DMS53 (cell line): ENCODE measurements at regions not wholly inside any gene's neighbourhood (a gene's known extent, or its start where the extent isn't known, plus 50 kb on each side); places are given as distances from the start of the nearest gene placed in this dataset.
A peak's percentile ranks its signal among the peaks of the same experiment; 100 is the strongest.
"Not testable (repeated sequence)": the region's sequence is repeated elsewhere in the genome, so short reads cannot be mapped to it uniquely, and the experiment has no call there.

Experiments
- DNase-seq: peaks from one replicate; lab custom pipeline; 2025; lab: John Stamatoyannopoulos, UW

DNA sequence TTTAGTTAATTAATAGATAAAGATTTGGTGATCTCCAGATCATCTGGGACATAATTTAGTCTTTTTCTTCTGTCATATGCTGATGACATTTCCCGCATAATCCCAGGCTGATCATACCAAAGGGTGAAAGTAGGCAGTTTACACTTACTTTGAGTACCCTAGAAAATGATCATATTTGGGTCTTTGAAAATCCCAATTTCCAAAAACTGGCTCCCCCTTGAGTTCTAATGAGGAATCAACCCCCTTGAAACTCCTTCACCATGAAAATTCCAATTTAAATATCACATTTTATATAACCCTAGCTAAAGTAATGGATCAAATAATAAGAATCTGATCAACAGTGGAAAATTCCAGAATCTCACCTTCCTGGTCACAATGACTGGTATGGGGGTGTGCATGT lies 223.4 kb downstream of the NAF1 start:
- no peak for DNase-seq

DNA sequence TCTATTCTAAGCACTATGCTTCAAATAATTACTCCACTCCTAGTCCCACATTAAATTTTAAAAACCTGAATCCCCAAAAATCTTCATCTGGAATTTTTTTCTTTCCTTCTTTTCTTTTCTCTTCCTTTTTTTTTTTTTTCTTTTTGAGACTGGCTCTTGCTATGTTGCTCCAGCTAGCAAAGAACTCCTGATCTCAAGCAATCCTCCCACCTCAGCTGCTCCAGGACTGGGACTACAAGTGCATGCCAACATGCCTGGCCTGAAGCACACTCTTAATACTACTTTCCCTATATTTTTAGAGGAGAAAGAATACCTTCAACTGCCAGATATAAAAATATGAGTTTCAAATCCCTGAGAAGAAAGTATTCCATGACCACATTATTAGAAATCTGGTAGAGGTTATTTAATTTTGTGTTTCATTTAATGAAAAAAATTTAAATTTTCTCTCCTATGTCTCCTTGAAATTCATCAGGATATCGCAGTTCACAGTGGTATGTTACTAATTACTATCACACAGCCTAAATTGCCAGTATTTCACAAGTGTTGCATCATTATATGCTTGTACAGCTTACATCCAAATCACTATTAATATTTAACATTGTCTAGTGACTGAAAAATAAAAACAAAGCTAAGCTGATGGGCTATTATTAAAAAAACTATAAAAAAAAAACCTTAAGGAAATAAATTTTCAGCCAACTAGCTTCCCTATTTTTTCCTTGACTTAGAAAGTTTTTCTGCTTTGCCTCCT lies 227.8 kb downstream of the NAF1 start:
- no peak for DNase-seq

DNA sequence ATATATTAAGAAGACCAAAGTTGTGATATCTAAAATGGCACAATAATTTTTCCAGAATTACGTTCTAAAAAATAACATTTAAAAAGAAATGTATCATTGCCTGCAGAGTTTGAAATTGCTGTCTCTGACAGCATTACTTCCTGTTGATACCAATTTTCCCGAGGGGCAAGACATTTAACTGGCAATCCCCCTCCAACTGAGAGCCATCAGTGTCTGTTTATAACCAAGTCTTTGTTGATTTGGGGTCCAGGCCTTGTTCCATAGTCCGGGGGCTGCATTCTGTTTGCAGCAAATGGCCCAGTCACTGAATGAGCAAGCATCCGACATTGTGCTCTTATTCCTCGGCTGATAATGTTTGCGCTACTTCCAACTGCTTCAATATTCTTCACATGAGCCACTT lies 231.5 kb downstream of the NAF1 start:
- no peak for DNase-seq

DNA sequence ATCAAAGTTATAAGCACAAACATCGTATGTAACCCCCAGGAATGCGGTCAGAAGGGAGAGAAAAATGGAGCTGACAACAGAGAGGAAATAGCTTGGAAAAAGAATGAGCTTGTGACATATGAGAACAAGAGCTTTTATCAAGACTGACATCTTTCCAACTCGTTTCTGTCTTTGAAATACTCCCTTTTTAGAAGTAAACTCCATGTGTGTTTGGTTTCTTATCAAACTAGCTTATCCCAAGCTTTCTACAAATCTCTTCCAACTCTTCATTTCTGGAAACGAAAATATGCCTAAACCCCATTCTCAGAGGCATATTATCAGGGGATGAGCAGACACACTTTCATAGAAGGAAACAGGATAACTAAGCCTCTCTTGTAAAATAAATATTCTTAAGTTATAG lies 235.4 kb downstream of the NAF1 start:
- no peak for DNase-seq

DNA sequence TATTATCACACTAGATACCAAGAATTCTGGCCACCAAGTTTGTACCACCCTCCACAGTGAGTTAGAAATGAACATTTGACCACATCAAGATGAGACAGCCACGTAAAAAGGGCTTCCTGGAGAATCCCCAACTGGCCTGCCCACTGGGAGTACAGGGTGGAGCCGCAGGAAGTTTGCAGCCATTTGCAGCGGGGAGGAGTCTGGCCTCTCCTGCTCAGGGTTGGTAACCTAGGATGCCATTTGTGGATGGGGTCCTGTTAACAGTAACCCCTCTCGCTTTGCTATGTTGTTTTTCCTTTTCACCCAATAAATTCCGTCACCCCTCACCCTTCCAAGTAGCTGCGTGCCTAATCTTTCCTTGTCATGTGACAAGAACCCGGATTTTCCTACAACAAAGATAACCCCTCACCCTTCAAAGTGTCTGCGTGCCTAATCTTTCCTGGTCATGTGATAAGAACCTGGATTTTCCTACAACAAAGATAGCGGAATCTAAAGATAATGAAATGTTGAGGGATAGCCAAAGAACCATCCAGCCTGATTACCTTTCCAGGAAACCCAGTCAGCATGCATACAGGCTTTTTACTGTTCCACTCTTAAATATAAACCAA lies 245.4 kb downstream of the NAF1 start:
- DNase-seq = no peak

DNA sequence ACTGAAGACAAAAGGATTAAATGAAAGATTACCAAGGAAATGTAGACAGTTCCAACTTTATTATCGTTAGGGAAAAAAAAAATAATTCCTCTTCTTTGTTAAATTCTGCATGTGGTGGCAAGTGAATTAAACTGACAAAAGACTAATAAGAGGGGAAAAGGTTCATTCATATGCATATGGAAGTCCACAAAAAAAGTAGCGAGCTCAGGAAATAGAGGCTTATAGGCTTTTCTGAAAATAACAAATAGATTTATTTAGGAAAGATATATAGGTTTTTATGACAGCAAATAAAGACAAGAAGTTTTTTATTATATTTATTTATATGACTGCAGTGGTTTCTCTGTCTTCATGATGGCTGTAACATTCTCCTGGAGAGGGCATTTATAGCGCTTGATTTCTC lies 246.0 kb downstream of the NAF1 start:
- no peak for DNase-seq

DNA sequence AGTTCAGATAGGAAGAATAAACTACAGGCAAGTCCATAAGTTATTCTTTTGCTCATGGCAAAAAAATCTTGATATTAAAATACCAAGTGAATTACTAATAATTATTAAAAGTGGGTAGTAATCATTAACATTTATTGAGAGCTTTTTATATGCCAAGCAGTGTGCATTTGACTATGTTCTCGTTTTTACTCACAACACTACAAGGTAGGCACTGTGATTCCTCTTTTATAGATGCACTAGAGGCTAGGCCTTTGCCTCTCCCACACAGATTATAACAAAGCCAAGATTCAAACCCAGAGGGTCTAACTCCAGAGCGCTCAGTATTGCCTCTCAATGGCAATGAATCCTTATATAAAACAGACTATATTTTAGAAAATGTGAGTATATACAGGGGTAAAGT lies 254.2 kb downstream of the NAF1 start:
- DNase-seq = no peak

DNA sequence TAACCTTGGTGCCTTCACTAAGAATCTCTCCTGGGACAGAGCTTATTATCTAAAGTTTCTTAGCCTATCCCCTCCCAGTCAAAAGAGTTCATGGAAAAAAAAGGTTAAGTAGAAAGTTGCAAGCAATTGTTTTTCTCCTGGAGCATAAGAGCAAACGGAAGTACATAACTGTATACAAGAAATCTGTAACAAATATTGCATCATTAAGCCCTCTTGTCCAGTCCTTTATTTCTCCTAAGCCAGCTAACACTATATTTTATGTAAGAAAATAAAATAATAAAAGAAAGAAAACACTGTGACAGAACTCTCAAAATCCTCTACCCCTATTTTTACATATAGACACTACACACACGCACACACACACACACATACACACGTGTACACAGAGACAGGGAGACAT lies 255.3 kb downstream of the NAF1 start:
- no peak for DNase-seq

DNA sequence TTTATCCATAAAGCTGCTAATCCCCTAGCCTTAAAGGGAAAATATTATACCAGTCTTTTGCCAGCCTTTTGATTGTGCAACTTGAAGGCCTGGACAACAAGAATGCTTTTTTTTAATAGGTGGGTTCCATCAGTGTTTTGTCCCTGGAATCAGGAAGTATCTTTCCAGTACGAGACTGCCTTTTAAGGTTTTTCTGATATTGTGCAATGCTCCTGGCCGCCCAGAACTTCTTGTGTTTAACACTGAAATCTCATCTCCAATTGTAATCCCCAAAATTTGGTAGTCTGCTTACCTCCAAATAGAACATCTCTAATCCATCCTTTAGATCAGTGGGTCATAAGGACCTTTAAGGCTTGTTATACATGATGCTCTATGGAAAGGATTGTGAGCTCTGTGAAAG lies 256.7 kb downstream of the NAF1 start:
- no peak for DNase-seq

DNA sequence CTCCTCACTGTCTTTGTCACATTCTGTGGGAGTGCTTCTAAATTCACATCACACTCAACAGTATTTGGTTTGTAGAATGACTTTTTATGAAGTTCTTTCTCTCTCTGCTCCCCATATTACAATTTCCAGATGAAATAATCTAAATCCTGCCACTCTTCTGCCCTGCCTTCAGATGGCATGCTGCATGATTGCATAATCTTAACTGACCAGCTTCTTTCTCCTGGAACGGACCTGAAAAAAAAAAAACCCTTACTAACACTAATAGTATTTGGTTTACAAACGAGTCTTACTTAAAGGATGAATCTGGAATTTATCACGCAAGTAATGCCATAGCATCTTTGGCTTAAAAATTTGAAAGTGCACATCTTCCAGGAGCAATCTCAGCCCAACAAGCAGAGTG lies 272.3 kb downstream of the NAF1 start:
- DNase-seq = no peak

DNA sequence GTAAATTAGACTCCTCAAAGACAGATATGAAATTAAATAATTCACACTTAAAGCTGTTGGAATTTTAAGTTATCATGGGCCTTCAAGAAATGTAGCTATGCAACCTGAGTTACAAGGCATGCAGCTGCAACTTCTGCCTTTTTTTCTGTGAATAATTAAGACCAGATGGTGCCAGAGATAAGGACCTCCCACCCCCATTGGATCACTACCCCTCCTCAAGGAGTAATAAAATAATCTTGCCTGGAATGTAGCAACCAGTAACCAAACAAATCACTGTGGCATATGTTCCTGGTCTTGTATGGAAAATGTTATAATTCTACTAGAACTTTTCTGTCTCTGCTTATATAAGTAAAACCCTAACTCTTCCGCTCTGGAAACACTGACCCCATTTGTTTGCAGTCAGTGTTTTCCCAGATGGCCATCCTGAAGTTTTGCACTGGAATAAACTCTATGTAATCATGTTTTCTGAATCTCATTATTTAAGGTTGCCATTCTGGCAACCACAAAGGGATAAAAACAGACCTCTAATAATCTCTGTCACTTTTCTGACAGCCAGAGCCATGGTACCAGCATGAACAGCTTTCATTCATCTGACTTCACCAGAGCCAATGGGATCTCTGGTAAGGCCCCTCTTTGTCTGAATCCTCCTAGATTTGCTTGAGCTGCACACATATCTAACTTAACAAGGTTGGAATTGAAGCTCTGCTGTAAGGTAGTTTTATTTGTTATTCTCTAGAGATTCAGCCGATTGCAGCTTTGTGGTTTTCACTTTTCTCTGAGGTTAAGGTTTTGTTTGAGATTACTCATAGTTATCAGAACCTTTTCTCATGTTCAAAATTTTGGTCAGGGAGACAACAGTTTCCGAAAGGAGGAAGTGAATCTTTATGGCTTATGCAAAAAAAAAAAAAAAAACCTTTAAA lies 274.6 kb downstream of the NAF1 start:
- DNase-seq = no peak

DNA sequence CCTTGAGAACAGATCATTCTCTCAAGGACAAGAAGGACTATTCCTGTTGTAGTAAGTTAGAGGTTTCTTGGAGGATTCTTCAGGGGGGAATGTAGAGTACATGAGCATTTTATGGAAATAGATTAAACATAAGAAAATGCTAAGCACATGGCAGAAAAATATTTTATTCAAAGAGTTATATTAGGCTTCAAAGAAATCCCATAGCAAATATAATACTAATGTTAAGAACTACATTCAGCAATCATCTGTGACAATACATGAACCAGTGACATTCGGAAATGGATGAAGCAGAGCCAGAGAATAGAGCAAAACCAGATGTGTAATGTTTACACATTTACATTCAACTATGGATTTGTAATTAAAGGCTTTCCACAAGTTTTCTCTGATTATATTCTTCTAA lies 288.6 kb downstream of the NAF1 start:
- DNase-seq = no peak

DNA sequence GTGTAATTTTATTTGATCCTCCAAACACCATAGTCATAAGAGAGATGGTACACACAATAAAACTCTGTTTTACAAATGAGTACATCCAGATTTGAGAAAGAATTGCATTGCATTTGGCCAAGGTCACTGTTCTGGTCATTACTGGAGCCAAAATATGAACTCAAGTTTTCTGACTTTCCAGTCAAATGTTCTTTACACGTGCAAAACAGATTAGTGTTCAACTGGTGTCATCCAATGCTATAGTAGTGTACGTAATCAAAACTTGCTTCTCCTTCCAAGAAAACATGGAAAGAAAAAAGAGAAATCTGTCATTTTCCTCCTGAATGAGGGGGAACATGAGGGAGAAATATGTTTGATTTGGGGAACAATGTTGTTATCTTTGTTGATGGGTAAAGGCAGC lies 291.9 kb downstream of the NAF1 start:
- no peak for DNase-seq

DNA sequence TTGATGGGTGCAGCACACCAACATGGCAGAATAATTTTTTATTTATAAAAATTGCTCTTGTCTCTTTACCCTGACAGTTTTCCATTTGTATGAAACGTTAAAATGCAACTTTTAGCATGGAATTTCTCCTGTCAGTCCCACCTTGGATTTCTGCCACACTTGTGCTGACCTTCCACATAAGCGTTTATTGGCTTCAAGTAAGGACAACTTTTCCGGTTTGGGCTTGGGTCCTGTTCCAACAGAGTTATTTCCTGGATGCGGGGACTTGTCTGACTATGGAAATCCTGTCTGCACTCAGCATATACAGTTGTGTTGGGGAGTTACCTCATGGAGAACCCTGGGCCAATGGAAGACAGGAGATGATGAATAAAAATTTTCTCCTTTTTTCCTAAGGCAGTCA lies 294.7 kb downstream of the NAF1 start:
- DNase-seq = no peak

DNA sequence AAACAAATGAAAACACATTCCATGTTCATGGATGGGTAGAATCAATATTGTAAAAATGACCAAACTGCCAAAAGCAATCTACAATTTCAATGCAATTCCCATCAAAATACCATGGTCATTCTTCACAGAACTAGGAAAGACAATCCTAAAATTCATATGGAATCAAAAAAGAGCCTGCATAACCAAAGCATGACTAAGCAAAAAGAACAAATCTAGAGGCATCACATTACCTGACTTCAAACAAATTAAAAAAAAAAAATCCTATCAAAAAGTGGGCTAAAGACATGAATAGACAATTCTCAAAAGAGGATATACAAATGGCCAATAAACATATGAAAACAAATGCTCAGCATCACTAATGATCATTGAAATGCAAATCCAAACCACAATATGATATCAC lies 297.5 kb downstream of the NAF1 start:
- no peak for DNase-seq

DNA sequence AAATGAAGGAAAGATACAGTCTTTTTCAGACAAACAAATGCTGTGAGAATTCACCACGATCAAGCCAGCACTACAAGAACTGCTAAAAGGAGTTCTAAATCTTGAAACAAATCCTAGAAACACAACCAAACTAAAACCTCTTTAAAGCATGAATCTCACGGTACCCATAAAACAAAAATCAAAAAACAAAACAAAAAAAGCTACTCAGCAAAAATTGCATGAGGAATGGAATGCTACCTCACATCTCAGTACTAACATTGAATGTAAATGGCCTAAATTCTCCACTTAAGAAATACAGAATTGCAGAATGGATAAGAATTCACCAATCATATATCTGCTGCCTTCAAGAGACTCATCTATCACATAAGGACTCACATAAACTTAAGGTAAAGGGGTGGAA lies 300.1 kb downstream of the NAF1 start:
- no peak for DNase-seq

DNA sequence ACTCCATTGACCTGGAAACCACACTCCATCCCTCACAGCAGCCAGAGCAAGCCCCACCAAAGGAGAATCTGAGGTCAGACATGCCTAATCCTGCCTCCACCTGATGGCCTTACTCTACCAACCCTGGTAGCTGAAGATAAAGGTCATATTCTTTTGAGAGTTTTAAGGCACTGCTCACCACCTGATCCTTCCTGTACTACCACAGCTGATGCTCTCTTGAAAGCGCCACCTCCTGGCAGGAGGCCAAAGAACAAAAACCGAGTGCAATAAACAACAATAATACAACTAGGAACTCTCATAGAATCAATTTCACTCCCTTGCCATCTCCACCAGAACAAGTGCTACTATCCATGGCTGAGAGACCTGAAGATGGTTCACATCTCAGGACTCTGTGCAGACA lies 301.6 kb downstream of the NAF1 start:
- peak; percentile 4 for DNase-seq

DNA sequence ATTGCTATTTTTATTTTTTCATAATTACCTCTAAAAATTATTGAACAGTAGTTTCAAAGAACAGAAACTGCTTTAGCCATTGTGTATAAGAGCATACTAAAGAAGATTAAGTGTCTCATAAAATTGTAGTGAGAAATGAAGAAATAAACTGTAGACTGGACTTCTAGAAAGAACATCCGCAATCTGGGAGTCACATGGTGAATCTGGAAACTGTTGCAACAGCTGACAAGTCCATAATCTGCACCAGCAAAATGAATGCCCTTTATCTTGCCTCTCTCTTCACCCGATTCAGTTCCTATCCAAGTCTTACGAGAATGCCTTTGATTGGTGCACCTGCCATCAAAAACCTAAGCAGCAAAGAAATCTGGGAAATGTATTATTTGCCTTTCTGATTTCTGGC lies 312.9 kb downstream of the NAF1 start:
- DNase-seq = no peak

DNA sequence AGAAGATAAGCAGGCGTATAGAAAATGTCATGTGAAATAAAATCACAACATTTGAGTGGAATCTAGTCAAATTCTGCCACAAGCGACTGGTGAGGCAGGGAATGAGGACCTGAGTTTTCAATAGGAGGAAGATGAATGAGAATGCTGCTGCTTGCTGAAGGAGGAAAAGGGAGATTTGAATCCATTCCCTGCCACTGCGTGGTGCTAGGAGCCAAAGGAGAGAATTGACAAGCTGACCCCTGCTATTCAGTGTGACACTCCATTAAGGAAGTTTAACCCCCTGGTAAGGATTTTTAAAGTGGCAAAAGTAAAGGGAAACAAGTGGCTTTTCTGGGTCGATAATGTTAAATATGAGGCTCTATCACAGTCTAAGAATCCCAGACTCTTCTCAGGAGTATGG lies 314.0 kb downstream of the NAF1 start:
- no peak for DNase-seq

DNA sequence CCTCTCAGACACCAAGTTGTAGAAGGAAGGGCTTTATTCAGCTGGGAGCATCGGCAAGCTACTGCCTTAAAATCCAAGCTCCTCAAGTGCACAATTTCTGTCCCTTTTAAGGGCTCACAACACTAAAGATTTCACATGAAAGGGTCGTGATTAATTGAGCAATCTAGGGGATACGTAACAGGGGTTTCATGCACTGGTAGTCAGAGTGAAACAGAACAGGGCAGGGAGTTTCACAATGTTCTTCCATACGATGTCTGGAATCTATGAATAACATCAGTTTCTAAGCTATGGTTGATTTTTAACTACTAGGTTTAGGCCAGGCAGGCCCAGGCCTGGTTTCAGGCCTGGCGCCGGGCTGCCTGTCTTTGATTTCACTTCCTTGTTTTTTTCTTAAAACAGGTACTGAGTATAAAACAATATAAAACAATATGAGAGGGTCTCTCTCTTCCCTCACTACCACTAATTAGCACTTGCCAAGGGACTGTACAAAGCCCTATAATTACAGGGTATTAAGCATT lies 315.4 kb downstream of the NAF1 start:
- not testable (repeated sequence) for DNase-seq

DNA sequence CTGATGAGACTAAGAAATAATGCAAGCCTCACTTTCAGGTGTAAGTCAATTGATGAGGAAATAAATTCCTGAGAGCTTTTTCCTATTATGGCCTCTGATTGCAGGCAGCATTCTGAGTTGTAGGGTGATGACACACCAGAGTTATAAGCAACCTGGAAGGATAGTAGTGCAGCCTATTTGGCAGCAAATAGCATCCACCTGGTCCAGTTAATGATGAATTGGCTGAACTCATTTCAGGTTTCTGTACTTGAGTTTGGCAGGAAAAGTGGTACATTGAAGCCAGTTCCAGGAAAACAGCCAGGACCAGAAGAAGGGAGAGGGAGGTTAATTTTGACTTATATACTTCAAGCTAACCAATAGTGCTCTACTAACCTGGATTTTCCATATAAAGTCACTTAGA lies 316.8 kb downstream of the NAF1 start:
- no peak for DNase-seq

DNA sequence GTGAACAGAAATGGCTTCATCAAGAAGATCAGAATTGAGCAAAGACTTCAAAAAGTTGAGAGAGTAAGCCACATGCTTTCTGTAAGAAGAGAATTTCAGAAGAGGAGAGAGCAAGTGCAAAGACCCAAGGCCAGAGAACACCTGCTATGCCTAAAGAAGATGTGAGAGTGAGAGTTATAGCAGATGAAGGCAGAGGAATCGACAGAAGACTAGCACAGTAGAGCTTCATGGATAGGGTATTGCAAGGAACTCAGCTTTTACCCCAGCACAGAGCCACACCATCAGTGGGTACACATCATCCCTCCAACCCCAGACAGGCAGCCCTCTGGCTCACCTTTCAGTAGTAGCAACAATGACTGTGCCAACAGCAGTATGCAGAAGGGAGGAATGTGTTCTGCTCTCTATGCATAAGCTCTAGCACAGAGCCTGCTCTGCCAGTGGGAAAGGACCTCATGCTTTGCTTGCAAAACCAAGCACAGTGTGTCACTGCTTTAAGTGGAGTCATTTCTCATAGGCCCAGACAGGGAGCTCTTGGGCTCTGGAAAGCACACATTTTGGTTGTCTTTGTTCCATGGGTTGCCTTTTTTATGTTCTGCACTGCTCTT lies 318.6 kb downstream of the NAF1 start:
- no peak for DNase-seq
